Jurkat, Clone E6-1 (cell line): ENCODE measurements at regions not wholly inside any gene's neighbourhood (a gene's known extent, or its start where the extent isn't known, plus 50 kb on each side); places are given as distances from the start of the nearest gene placed in this dataset.

ENCODE experiments used
- DNase-seq: peaks from one replicate; pipeline ENCODE4 v3.0.0-alpha.2; 2011; ENCODE audit warnings: low read depth, low spot score
- H3K4me3 ChIP-seq: 2 replicates; pipeline ENCODE4 v1.5.1; 2011; ENCODE audit warnings: mild to moderate bottlenecking, low read length, control low read depth, moderate library complexity

- no peak overlapping the region for H3K4me3 ChIP-seq
- no peak for DNase-seq
These were observed 279.0 kb downstream of the HS3ST1 start for GRCh38 chr4:11149612-11150259.

- no peak overlapping the region for H3K4me3 ChIP-seq
- no peak for DNase-seq
These were observed 288.8 kb downstream of the HS3ST1 start for GRCh38 chr4:11139871-11140270.

- no peak for DNase-seq
- no peak overlapping the region for H3K4me3 ChIP-seq
These were observed 289.7 kb downstream of the HS3ST1 start for GRCh38 chr4:11138964-11139363.

GRCh38 chr4:11134705-11135104 is 294.0 kb downstream of the HS3ST1 start:
- no peak overlapping the region for H3K4me3 ChIP-seq
- DNase-seq = no peak

- no peak for DNase-seq
- no peak overlapping the region for H3K4me3 ChIP-seq
These were observed 294.8 kb downstream of the HS3ST1 start for GRCh38 chr4:11133868-11134267.

GRCh38 chr4:11132478-11132877 is 296.2 kb downstream of the HS3ST1 start:
- no peak overlapping the region for H3K4me3 ChIP-seq
- no peak for DNase-seq

GRCh38 chr4:11131491-11131890 is 297.2 kb downstream of the HS3ST1 start:
- no peak for DNase-seq
- no peak overlapping the region for H3K4me3 ChIP-seq

GRCh38 chr4:11130195-11130970 is 298.3 kb downstream of the HS3ST1 start:
- no peak for DNase-seq
- no peak overlapping the region for H3K4me3 ChIP-seq

GRCh38 chr4:11120435-11120834 is 308.3 kb downstream of the HS3ST1 start:
- DNase-seq = no peak

GRCh38 chr4:11119474-11119873 is 309.2 kb downstream of the HS3ST1 start:
- no peak for DNase-seq
- no peak overlapping the region for H3K4me3 ChIP-seq

More at GRCh38 chr4:11120435-11120834, 308.3 kb downstream of the HS3ST1 start:
- no peak overlapping the region for H3K4me3 ChIP-seq

- no peak overlapping the region for H3K4me3 ChIP-seq
- no peak for DNase-seq
These were observed 310.2 kb downstream of the HS3ST1 start for GRCh38 chr4:11118513-11118912.

- H3K4me3 ChIP-seq = no peak overlapping the region
- DNase-seq = no peak
These were observed 311.8 kb downstream of the HS3ST1 start for GRCh38 chr4:11116940-11117339.

GRCh38 chr4:11111876-11112275 is 316.8 kb downstream of the HS3ST1 start:
- no peak overlapping the region for H3K4me3 ChIP-seq
- DNase-seq = no peak

- DNase-seq = no peak
- H3K4me3 ChIP-seq = no peak overlapping the region
These were observed 317.3 kb downstream of the HS3ST1 start for GRCh38 chr4:11111370-11111769.

GRCh38 chr4:11106759-11107158 is 321.9 kb downstream of the HS3ST1 start:
- DNase-seq = no peak
- H3K4me3 ChIP-seq = no peak overlapping the region

- no peak overlapping the region for H3K4me3 ChIP-seq
- DNase-seq = no peak
These were observed 322.5 kb downstream of the HS3ST1 start for GRCh38 chr4:11106190-11106589.

- DNase-seq = no peak
- H3K4me3 ChIP-seq = no peak overlapping the region
These were observed 323.0 kb downstream of the HS3ST1 start for GRCh38 chr4:11105715-11106114.

- no peak overlapping the region for H3K4me3 ChIP-seq
- DNase-seq = no peak
These were observed 330.2 kb downstream of the HS3ST1 start for GRCh38 chr4:11098461-11098860.

- no peak overlapping the region for H3K4me3 ChIP-seq
- no peak for DNase-seq
These were observed 331.0 kb downstream of the HS3ST1 start for GRCh38 chr4:11097725-11098124.

GRCh38 chr4:11081006-11081405 is 347.7 kb downstream of the HS3ST1 start:
- H3K4me3 ChIP-seq = no peak overlapping the region
- no peak for DNase-seq

- H3K4me3 ChIP-seq = no peak overlapping the region
These were observed 349.5 kb downstream of the HS3ST1 start for GRCh38 chr4:11079171-11079570.

More at GRCh38 chr4:11079171-11079570, 349.5 kb downstream of the HS3ST1 start:
- no peak for DNase-seq
